Suppressor macrophage treated with lipopolysaccharide for 1 hour (primary cell): ENCODE measurements at regions not wholly inside any gene's neighbourhood (a gene's known extent, or its start where the extent isn't known, plus 50 kb on each side); places are given as distances from the start of the nearest gene placed in this dataset.
"Not testable (repeated sequence)": the region's sequence is repeated elsewhere in the genome, so short reads cannot be mapped to it uniquely, and the experiment has no call there.

Source experiments
- DNase-seq, 3 donors: peaks; one replicate each; pipeline ENCODE4 v3.0.0-alpha.2; 2020 to 2022

GRCh38 chr20:16801919-16802651 lies 53.9 kb downstream of the OTOR start:
- peak; percentile 48 to 69 (median 59) for DNase-seq

- DNase-seq = no peak
Observed at GRCh38 chr20:16802652-16802935, 54.4 kb downstream of the OTOR start.

GRCh38 chr20:16803965-16804792 lies 56.0 kb downstream of the OTOR start:
- peak; percentile 55 to 71 (median 70) for DNase-seq

GRCh38 chr20:16804793-16805187 lies 56.6 kb downstream of the OTOR start:
- no peak for DNase-seq

GRCh38 chr20:16806061-16806460 lies 57.9 kb downstream of the OTOR start:
- DNase-seq = no peak

- DNase-seq = no peak
Observed at GRCh38 chr20:16806886-16807285, 58.7 kb downstream of the OTOR start.

GRCh38 chr20:16808796-16809195 lies 60.6 kb downstream of the OTOR start:
- DNase-seq = no peak

- DNase-seq = no peak
Observed at GRCh38 chr20:16810216-16810615, 62.1 kb downstream of the OTOR start.

- DNase-seq = no peak
Observed at GRCh38 chr20:16816192-16816591, 68.0 kb downstream of the OTOR start.

- DNase-seq = peak; percentile 13 to 66 (median 46)
Observed at GRCh38 chr20:16819483-16819882, 71.3 kb downstream of the OTOR start.

GRCh38 chr20:16821211-16822089 lies 73.3 kb downstream of the OTOR start:
- DNase-seq = peak; percentile 54 to 72 (median 61)

- no peak for DNase-seq
Observed at GRCh38 chr20:16824664-16825063, 76.5 kb downstream of the OTOR start.

GRCh38 chr20:16828666-16829305 lies 80.6 kb downstream of the OTOR start:
- no peak for DNase-seq

GRCh38 chr20:16835690-16836089 lies 87.5 kb downstream of the OTOR start:
- DNase-seq = not testable (repeated sequence)

GRCh38 chr20:16842486-16843120 lies 94.4 kb downstream of the OTOR start:
- peak in 2 of 3 donors; percentile 29 to 55 for DNase-seq

GRCh38 chr20:16844406-16844805 lies 96.2 kb downstream of the OTOR start:
- peak in 1 of 3 donors; percentile 17 for DNase-seq

- DNase-seq = no peak
Observed at GRCh38 chr20:16846006-16846405, 97.8 kb downstream of the OTOR start.

GRCh38 chr20:16848061-16848460 lies 99.9 kb downstream of the OTOR start:
- no peak for DNase-seq

- DNase-seq = no peak
Observed at GRCh38 chr20:16848526-16848925, 100.4 kb downstream of the OTOR start.

- no peak for DNase-seq
Observed at GRCh38 chr20:16860914-16861313, 112.8 kb downstream of the OTOR start.

GRCh38 chr20:16861708-16862107 lies 113.5 kb downstream of the OTOR start:
- no peak for DNase-seq

- no peak for DNase-seq
Observed at GRCh38 chr20:16863303-16863702, 115.1 kb downstream of the OTOR start.
